Stimulated activated CD8-positive, alpha-beta memory T cell treated with anti-CD3 and anti-CD28 coated beads, Interleukin-2, amount 100 ng/mL, for 48 hours (primary cell): ENCODE measurements at regions not wholly inside any gene's neighbourhood (a gene's known extent, or its start where the extent isn't known, plus 50 kb on each side); places are given as distances from the start of the nearest gene placed in this dataset.

Source experiments
- DNase-seq, 2 donors: peaks; one replicate each; pipeline ENCODE4 v3.0.0-alpha.2; 2020; ENCODE audit warnings: low read depth in 2 of 2

DNA sequence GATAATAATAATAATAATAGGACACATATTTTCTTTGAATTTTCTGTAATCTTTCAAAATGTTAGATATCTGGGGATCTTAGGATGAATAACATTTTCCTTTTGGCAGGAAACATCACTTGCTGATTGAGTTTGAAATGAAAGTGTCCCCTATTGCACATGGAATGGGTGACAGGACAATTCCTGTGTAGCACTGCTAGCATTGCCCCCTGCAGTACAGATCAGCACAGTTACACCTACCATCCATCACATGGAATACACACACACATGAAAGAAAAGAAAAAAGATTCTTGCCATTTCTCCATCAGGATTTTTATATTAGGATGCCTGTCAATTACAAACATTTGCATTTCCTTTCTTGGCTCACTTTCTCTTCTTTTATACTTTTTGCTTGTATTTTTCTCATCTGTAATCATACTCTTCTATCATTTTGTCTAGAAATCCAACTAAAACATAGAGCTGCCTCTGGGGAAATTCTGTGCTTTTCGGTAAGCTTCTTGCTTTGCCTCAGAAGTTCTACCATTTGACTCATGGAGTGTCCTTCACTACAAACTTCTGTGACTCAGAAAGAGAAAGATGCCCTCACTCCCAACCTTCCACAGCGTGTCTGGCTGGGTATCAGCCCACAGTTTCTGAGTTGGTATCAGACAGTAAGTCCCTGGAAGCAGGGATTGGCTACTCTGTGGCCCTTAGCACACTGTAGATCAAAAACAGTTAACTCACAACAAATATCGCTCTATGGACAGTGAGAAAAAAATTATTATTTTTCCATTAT is 641.2 kb downstream of the PTPRC start:
- DNase-seq, result no peak

DNA sequence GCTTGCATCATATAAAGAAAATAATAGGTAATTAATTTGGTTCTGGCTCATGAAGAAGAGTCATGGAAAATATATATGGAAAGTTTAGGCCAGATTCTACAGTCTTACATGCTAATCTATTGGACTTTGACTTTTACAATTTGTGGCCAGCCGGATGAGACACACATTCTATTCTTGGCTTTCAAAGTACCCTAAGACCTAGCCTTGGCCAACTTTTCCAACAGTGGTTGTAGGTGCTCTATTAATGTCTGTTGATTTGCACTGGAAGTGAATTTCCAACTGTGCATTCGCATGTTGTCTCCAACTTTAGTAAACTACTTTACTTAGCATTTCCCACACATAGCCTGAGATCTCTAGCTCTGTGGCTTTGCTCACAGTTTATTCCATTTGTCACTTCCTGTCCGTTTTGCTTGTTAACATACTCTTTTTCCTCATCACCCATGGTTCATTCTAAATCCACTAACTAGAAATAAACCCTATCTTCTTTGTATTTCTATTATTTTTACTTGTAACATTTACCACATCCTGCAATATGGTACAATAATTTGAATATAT is 644.0 kb downstream of the PTPRC start:
- no peak for DNase-seq

DNA sequence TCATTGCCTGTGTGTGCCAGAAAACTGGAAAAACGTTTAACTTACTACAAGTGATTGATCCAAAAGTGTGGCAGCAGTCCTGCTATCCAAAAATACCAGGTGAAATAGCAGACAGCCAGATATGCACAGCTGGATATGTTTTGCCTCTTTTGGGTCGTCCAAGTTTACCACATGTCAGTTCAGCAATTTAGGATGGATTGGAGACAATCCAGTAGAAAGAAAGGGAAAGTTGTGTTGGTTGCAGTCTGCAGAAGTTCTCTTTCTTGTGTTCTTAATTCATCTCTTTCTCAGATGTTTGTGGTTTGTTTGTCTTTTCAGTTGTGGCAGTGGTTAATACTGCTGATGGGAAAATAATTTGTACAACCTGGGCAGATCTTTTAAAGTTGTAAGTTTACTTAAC is 645.0 kb downstream of the PTPRC start:
- DNase-seq, result no peak

DNA sequence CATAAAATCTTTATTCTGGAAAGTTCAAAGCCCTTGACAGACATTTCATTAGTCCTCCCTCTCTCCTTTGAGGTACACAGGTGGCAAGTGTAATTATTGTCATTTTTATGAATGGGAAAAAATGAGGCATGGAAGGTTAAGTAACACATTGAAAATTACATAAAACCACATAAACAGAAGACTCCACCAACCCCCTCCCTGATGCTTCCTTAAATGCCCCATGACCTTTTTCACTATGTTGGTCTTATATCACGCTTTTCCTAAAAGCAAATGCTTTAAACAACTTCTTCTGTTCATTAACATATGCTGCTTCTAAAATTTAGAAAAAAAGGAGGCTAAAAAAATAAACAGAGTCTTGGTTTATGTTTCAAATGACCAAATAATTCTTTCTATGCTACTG is 648.4 kb downstream of the PTPRC start:
- no peak for DNase-seq

DNA sequence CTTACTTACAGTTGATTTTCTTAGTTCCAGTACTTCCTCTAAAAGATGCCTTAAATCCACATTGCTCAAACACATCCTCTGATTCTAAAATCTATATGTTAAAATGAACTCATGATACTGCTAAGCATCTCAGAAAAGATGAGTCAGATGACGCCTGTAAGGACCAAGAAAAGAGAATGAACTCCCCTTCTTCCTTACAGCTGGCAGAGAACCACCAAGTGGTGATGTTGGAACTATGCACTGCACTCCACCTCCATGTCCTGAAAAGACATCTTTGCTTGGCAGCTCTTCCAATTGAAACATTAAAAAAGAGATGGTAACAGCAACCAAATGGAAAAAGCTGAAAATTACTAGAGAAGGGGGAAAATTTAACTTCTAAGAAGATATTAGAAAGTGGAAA is 648.8 kb downstream of the PTPRC start:
- no peak for DNase-seq

DNA sequence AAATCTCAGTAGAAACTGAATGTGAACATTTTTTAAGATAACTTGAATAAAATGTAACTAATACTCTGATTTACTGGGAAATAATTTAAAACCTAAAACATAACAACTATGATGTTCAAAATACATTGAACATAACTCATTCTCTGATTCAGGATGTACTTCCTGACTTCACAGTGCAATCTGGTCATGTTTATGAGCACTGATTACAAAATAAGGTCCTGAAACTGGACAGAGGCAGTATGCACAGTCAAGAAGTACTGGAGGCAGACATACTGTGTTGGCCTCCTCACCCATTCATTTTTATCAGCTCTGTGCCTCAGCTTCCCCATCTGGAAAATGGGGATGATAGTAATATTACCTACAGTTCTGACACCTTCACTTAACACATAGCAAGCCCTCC is 651.3 kb downstream of the PTPRC start:
- DNase-seq, result no peak

DNA sequence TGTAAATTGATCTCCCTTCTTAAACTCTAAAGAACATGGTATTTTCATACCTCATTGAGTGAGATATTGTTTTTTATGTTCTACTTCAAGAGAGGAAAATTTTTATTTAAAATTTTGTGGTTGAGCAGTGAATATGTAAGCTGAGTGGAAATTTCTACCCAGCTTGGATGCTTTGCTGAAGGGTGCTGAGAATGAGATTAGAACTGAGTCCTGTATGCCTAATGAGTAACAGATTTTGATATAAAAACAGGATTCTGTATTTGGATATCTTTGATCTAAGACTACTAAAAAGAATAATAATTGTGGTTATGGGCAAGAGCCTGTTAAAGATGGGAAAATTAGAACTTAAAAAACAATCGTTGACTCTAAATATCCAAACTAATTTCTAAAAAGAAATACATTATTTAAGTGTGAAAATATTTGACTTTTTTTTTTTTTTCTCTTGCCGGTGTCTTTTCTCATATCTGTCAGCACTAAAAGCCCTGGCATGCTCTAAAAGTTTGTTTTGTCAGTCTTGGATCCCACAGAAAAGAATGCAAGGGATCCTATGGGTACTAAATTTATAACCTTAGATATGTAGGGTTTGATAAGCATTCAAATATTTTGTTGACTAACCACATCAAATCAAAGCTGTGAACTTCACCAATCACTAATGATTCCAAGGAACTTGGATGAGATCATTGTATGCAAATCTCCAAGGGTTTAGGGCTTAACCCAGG is 652.3 kb downstream of the PTPRC start:
- no peak for DNase-seq

DNA sequence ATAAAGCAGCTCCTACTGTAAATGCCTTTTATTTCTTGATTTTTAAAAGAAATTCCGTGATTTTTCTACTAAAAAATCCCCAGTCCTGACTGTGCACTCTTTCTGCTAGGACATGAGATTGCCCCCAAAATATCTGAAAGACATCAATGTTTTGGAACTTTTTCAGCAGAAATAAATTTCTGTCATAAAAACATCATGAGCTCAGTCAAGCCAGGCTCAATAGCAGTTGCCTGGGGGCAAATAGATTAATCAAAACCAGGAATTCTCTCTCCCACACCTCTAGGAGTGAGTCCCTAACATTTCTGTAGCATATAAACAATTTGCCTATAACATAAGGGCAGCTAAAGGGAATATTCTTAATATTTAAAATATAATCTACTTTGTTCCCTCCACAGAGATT is 654.1 kb downstream of the PTPRC start:
- DNase-seq, result no peak

DNA sequence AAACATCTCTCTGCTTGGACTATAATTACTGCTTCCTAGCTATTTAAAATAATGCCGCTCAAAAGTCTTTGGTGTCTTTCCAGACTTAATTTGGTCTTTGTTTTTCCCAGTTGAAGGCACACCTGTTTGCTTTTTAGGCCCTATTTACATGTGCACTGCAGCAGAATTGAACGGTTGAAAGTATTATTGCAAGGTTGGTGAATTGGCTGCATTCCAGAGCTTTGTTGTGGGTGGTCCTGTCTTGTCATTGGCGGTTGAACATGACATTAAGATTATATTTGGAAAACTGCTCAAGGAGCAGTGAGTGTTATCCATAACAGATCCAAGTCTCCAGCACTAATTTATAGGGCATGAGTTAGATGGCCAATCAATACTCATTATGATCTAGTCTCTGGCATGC is 656.3 kb downstream of the PTPRC start:
- no peak for DNase-seq

DNA sequence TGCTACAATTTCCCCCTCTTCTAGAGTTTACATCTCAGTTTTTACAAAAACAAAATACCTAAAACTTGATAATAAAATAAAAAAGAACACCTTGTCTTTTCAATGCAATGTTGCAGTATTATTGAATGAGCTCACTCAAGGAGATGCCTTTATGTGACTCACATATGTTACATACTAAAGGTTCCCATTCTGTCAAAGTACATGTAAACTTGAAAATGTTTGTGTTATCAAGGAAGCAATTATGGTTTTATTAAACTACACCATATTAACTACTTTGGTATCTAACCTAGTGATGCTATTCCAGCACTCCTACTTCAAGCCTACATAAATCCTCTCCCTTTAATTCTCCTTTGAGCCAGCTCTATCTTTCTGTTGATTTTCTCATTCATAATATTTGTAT is 658.3 kb downstream of the PTPRC start:
- DNase-seq, result no peak

DNA sequence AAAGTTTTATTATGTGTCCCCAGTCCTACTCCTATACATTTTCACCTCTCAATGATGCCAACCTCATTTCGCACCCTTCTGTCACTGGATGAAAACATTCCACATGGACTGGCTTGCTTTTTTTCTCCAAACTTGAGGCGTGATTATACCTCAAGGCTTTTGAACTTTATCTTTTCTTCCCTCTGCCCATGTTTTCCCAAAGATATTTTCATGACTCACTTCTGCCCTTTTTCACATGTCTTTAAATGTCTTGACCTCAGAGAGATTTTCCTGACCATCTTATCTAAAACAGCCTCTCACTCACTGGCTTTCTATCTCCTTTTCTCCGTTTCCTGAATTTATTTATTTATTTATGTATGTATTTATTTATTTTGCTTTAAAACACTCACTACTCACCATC is 659.0 kb downstream of the PTPRC start:
- DNase-seq, result no peak

DNA sequence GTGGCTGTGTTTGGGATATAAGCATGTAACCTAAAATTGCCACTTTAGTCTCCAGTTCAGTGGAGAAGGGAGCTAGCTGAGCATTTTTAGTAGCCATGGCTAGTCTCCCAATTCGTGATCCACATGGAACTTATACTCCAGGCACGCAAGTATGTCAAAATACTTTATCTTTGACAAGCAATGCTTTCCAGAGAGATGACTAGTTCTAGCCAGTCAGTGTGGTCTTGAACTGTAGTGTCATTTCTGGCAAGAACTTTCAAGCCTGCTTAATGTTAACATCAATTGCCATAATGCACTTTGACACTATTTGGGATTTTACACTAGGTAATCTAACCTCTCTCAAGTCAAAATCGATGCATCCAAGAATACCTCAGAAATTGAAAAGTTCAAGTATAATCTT is 660.0 kb downstream of the PTPRC start:
- no peak for DNase-seq

DNA sequence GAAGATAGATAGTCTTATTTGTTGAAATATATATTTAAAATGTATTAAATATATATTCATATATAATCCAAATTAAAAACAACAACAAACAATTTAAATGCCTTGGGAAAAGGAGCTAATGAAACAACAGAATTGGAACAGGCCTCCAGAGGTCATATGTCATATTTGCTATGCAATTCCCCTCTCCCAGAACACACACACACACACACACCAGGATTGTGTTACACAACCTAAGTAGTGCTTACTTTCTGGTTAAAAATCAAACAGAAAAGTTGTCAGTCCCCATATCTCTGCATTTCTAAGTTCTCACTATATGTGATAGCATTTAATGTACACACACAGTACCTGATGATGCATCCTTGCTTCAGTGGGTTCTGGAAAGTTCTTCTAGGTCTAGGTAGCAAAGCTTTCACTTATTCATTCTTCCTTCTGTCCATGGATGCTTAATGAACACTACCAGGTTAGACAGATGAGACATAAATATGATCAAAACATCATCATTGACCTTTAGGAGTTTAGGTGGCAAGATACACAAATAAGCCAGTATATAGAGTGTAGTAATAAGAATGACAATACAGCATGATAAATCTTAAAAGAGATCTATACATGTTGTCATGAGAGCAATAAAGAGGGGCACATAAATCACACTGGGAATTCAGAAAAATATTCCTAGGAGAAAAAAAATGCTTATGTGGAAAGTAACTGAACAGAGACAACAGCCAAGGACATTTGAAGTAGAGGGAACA is 662.8 kb downstream of the PTPRC start:
- DNase-seq, result no peak

DNA sequence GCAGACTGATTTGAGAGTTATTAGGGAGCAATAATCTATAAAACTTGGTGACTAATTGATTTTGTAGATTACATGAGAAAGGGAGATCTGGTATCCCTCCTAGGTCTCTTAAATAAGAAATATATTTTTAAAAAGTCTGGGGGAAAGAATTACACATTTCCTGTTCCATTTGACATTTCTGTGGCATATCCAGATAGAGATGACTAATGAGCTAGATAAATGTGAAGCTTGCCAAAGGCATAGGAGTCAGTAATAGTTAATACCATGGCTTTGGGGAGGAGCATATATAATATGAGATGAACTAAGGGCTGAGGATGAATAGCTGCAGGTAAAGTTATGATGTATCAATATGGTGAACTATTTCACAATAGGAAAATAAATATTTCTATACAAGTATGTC is 663.7 kb downstream of the PTPRC start:
- DNase-seq, result no peak

DNA sequence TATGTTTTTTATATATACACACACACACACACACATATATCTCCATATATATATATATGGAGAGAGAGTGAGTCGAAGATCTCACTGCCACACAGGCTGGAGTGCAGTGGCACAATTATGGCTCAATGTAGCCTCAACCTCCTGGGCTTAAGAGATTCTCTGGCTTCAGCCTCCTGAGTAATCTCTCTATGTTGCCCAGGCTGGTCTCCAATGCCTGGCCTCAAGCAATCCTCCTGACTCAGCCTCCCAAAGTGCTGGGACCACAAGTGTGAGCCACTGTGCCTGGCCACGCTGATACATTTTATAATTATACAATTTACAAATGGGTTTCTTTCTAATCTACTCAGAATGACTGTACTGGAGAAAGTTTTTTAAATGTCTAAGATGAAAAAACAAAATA is 664.2 kb downstream of the PTPRC start:
- DNase-seq, result no peak

DNA sequence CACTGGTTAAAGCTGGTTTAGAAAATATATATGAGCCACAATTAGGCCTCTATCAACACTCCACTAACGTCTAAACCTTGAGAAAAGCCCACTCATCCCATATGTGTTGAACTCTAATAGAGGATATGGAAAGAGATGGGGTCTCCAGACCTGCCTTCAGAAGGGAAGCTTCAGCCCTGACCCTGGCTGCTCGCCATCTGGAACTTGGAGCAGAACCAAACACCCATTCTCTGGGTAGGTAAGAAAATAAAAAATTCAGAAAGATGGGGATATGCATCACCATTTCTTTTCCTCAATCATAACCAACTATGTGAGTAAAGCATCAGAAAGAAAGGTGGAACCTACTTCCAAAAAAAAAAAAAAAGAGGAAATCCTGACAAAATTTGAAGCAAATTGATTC is 666.2 kb downstream of the PTPRC start:
- DNase-seq, result no peak

DNA sequence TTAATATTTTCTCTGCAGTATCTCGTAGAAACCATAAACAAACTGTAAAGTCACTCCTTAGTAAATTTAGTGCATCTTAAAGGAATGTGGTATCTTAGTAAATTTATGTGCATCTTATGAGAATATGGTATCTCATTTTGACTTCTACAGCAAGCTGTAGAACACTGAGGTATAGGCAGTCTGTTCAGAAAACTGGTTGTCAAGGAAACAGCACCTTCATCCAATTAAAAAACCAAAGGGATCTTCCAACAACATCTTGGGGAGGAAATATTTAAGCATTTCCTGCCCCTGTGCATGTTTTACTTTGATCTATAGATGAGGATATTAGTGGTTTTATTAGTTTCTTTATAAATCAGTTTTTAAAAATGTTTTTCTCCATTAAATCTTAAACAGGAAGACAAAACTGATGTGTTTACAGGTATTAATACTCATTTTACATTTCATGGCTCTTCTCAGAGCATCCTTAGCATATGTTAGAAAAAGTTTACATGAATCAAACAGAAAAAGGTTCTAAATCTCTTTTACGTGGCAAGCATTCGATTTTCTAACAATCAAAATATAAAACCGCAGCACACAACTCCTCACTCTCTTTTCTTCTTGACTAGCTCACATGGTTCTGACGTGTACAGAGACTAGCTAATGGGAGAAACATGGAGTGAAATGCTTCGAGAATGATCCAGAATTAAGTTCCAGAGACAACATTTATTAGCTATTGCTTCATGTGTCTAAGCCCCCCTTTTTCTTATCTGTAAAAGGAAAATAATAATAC is 668.8 kb downstream of the PTPRC start:
- DNase-seq, result no peak

DNA sequence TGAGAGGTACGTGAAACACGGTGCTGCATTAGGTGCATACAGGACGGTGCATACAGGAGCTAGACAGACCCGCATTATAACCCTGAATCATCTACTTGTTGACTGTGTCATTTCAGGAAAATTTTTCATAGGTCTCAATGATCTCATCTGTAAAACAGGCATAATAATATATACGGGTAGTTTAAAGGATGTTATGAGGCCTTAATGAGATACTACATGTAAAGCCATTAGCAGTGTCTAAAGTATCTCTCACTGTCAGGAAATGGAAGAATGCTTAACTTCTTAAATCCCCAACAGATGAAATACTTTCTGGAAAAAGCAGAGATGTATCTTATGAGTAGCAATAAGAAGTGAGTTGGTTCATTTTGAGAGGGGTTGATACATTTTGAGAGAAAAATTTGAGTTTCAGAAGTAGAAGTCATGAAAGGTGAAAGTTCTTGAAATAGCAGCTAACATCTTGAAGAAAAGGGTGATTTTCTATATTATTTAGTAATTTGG is 669.6 kb downstream of the PTPRC start:
- DNase-seq, result no peak

DNA sequence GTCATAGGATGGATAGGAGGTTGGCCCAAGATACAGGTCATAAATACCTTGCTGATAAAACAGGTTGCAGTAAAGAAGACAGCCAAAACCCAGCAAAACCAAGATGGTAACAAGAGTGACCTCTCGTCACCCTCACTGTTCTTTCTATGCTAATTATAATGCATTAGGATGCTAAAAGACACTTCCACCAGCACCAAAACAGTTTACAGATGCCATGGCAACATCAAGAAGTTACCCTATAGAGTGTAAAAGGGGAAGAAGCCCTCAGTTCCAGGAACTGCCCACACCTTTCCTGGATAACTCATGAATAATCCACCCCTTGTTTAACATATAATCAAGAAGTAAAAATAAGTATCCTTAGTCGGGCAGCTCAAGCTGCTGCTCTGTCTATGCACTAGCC is 671.9 kb downstream of the PTPRC start:
- DNase-seq, result no peak

DNA sequence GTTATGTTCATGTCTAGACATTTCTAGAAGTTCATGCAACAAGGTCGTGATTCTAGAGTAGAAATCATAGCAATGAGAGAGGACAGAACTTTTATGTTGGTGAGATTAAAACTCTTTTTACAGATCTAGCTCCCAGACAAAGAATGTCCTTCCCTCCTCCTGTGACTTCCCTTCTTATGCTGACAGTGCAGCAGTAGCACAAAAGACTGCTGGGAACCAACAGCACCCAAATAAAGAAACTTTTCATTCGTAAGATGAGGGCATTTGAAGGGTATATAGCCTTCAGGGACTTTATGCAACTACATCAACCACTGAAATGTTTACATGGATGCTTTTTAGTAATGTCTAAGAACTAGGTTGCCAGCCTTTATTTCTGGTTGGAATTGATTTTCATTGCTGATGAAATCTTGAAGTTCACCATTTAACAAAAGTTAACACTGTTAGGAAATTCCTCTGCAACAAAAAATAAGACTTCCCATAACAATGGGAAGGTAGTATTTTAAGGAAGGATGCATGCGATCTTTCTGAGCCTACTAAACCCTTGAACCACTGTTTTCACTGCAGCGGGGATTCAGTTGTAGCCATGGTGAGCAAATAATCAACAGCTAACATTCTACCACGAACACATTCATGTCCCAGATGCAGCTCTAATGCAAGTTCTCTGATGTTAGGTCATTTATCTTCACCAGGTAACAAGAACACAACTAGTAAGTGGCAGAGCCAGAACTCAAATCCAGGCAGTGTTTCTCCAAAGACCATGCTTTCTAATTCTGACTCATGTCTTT is 672.8 kb downstream of the PTPRC start:
- no peak for DNase-seq

DNA sequence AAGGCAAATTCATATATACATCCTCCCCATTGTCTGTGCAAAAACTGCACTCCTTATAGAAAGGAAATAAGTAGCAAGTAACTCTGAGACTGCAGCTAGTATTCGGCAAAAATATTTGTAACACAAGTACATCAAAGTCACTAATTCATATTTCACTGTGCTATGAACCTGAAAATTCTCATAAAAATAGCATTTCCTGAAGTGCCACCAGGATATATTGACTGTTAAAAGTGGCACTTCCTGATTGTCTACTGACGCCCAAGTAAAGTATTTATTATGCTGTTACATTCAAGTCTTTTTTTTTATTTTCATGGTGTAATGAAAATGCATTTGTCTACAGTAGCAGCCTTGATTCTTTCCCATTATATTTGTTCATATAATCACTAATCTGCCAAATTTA is 673.8 kb downstream of the PTPRC start:
- DNase-seq, result no peak
